ENCODE measurements at regions not wholly inside any gene's neighbourhood (a gene's known extent, or its start where the extent isn't known, plus 50 kb on each side); places are given as distances from the start of the nearest gene placed in this dataset.

DNA sequence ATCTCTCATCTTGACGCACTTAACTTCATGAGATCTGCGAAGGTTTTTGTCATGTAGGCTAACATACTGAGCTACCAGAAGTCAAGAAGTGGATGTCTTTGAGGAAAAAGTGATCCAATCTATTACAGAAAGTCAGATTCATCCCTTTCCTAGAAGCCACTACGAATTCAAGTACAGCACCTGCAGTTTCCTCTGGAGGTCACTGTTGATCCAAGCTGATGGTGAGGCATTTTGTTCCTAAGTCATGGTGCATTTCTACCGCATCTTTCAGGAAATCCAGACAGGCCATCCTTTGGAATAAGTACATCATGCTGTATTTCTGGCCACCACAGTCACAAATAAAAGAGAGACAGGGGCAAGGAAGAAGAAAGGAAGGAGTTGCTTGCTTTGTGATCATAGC, 541.0 kb downstream of the CDY2B start:
- TF ChIP-seq, protein P1, sequence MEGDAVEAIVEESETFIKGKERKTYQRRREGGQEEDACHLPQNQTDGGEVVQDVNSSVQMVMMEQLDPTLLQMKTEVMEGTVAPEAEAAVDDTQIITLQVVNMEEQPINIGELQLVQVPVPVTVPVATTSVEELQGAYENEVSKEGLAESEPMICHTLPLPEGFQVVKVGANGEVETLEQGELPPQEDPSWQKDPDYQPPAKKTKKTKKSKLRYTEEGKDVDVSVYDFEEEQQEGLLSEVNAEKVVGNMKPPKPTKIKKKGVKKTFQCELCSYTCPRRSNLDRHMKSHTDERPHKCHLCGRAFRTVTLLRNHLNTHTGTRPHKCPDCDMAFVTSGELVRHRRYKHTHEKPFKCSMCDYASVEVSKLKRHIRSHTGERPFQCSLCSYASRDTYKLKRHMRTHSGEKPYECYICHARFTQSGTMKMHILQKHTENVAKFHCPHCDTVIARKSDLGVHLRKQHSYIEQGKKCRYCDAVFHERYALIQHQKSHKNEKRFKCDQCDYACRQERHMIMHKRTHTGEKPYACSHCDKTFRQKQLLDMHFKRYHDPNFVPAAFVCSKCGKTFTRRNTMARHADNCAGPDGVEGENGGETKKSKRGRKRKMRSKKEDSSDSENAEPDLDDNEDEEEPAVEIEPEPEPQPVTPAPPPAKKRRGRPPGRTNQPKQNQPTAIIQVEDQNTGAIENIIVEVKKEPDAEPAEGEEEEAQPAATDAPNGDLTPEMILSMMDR (IDR thresholded peaks at IDR 0.05): peak; percentile 50

DNA sequence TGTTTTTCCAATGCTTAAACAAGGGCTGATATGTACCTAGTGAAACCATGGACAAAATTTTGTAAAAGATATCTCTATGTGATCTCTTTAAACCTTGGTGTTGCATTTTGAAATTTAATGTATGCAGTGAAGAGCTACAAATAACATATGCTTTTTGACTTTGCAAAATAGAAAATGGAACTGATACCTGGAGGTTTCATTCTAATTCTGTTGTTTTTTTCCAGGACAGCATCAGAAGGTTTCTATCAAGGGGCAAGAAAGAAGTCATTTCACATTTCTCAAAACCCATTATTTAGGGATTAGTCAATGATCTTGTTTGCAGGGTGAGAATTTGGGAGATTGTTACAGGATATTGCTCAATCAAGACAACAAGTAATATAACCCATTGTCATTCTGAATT, 549.3 kb downstream of the CDY2B start:
- TF ChIP-seq, protein P1 (IDR thresholded peaks at IDR 0.05): no peak

DNA sequence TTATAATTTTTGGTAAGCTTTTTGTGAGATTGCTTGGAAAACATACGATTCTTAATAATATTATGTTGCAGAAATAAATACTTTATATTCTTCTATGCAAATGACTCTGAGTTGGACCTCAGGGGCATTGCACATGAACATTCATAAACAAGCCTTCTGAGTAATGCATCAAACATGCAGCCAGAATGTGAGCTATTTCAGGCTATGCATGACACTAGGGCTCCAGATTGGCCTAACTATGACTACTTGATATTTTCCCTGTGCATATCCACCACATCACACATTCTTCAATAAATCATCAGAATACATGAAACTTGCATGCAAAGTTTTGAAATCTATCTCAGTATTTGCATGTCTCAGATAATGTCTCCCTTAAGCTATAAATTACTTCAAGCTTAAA, 560.1 kb downstream of the CDY2B start:
- TF ChIP-seq, protein P1 (IDR thresholded peaks at IDR 0.05): no peak

DNA sequence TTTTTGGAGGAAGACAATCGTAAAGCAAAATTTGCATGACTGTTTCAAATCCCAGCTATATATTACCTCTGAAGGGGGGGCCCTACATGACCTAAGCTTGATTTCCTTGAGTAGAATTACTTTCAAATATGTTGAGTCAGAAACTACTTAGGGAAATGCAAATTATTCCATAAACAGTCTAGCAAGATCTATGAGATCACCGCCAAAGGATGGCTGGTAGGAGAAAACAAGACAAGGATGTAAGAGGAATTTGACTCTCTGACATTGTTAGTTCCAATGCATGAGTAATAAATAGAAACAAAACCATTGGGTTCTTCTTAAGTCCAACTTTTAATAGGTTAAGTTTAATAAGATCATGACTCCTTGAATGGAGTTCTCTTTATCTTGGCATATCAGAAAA, 561.4 kb downstream of the CDY2B start:
- TF ChIP-seq, protein P1 (IDR thresholded peaks at IDR 0.05): no peak

DNA sequence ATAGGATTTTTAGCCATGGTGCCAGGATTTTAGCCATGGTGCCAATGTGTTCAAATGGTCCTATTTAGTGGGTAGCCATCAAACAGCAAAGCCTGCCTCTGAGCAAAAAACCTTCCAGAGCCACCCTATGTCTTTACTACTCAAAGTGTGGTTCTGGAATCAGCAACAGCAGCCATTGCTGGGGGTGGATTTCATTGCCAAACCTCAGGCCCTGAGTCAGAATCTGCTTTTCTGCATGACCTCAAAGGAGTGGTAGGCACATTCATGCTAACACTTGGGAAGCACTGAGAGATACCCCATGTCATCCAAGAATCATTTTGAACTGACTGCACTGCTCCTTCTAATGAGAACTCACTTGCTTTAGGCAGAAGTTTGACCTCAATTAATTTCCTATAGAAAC, 603.0 kb downstream of the CDY2B start:
- TF ChIP-seq, protein P1 (IDR thresholded peaks at IDR 0.05): no peak

DNA sequence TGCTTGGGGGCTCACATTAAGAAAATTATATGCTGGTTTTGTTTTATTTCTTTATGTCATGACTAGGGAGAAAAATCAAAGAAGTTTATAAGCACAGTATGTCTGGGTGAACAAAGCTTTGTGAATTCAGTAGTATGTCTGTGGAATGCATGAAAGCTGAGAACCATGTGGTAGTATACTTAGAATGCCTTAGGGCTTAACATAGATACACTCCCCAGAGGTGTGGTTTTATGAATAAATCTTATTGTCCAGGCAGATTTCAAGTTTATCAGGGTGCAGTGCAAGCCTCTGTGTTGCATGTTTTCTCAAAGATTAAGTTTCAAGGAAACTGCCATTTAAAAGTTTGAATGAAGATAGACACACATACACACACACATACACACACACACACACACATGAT, 620.5 kb downstream of the CDY2B start:
- TF ChIP-seq, protein P1 (IDR thresholded peaks at IDR 0.05): no peak

DNA sequence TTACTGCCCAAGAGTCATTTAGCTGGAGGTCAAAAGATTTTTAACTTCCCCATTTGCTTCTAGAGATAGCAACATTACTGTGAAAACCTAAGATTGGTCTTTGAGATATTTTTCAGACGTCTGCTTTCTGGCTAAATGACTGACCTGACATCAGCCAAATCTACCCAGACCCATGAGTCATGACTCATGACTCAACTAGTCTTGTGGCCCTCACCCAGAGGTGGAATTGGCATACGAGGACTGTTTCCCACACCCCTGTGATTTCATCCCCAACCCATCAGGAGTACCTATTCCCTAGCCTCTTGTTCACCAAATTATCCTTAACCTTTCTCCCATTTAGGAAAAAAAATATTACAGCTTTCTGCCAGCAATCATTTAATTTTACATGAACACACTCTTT, 641.6 kb downstream of the CDY2B start:
- TF ChIP-seq, protein P1 (IDR thresholded peaks at IDR 0.05): no peak

DNA sequence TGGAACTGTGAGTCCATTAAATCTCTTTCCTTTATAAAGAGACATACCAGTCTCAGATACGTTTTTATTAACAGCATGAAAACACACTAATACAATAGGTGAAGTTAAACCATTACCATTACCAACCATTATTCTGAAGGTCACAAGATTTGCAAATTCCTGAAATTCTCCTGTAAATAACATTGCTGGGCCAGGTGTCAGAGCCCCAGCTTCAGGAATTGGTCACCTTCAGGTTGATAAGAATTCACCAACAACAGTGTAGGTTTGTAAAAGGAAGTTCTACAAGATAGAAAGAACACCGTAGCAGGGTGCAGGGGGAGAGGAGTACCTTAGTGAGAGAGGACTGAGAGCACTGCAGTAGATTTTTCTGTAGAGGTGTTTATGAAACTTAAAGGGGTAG, 644.3 kb downstream of the CDY2B start:
- TF ChIP-seq, protein P1 (IDR thresholded peaks at IDR 0.05): no peak

Measured in LNCAP (cell line).